Heart left ventricle (tissue), 16 donors: ENCODE measurements at regions not wholly inside any gene's neighbourhood (a gene's known extent, or its start where the extent isn't known, plus 50 kb on each side); places are given as distances from the start of the nearest gene placed in this dataset.

Experiments
- ATAC-seq, 4 donors: fragments of 200-7000 bp; cut with Tn5 transposase; one replicate each; pipeline ENCODE4 v1.9.1; 2020 to 2022; ENCODE audit warnings: moderate library complexity in 4 of 4, mild to moderate bottlenecking in 3 of 4, moderate number of reproducible peaks in 1 of 4
- DNase-seq, 5 donors: peaks; one replicate each; pipeline ENCODE4 v3.0.0-alpha.2; 2020
- H3K27ac ChIP-seq, 12 donors: fragments of 200-600 bp; sonication (generic) in 4 of 12; one replicate each; pipeline versions ENCODE4 v1.5.0 to v1.8.0; 2016 to 2022; ENCODE audit warnings: mild to moderate bottlenecking in 2 of 12
- H3K27me3 ChIP-seq, 9 donors: fragments of 200-600 bp; sonication (generic) in 2 of 9; one replicate each; pipeline versions ENCODE4 v1.5.1 to v1.8.0; 2016 to 2022; ENCODE audit warnings: mild to moderate bottlenecking in 3 of 9
- H3K36me3 ChIP-seq, 9 donors: fragments of 200-600 bp; sonication (generic) in 2 of 9; one replicate each; pipeline versions ENCODE4 v1.5.0 to v1.8.0; 2018 to 2022; ENCODE audit warnings: mild to moderate bottlenecking in 2 of 9
- H3K4me1 ChIP-seq, 12 donors: fragments of 200-600 bp; sonication (generic) in 4 of 12; one replicate each; pipeline versions ENCODE4 v1.5.0 to v1.8.0; 2016 to 2022; ENCODE audit warnings: mild to moderate bottlenecking in 3 of 12
- H3K4me3 ChIP-seq, 12 donors: fragments of 200-600 bp; sonication (generic) in 4 of 12; one replicate each; pipeline versions ENCODE4 v1.5.0 to v1.8.0; 2017 to 2022; ENCODE audit warnings: mild to moderate bottlenecking in 9 of 12, moderate library complexity in 4 of 12
- H3K9me3 ChIP-seq, 12 donors: fragments of 200-600 bp; sonication (generic) in 4 of 12; one replicate each; pipeline versions ENCODE4 v1.5.0 to v1.8.0; 2016 to 2022; ENCODE audit warnings: mild to moderate bottlenecking in 1 of 12
- POLR2A ChIP-seq, 2 donors: fragments of 450-650 bp; IDR thresholded peaks; one replicate each; pipeline ENCODE4 v1.6.1; 2017; ENCODE audit warnings: antibody characterized with exemption in 2 of 2, mild to moderate bottlenecking in 2 of 2, moderate library complexity in 2 of 2
- WGBS, 4 donors: extraction: QIAGEN DNeasy Blood & Tissue Kit in 2 of 4; methylation state at CpG; one replicate each; pipeline versions ENCODE4 v1.1.5 to v1.1.7; 2013 to 2018; 5-methylcytosine and 5-hydroxymethylcytosine counted together
- intact Hi-C, 10 donors: fragments of 100-400 bp; cut with DNase I; formaldehyde crosslinking; loops; one replicate each; pipeline versions ENCODE4 v1.11.1 to v1.14.2; 2022
- TF ChIP-seq, protein P1 (sequence below), 12 donors: fragments of 200-600 bp; sonication (generic) in 4 of 12; IDR thresholded peaks; one replicate each; pipeline versions ENCODE4 v1.5.0 to v1.8.0; 2018 to 2022; ENCODE audit warnings: antibody characterized with exemption in 12 of 12, mild to moderate bottlenecking in 5 of 12
- donor health status: ischemic (EF 13 %, LVEDD 7.1; RV severe dilation, severe dysfunction).
- donor health status: healthy with polysubstance abuse.
- donor health status: DM: no; HTN: yes; CAD: no.
- donor health status: DM: no; HTN: no; CAD: no.
- donor health status: ischemic (EF 25% LVEDD 6.9; RV normal size, moderate dysfunction).
- donor health status: ischemic (EF 25% LVEDD 5.7; RV mildly dilated, moderate dysfunction).
- donor health status: healthy.
- donor health status: DM: yes; HTN: yes; CAD: no.
- donor health status: ischemic (EF 35%, LVEDD 5.7; RV mildly dilated, moderate dysfunction).
- donor health status: nonischemic (EF 11% LVEDD 7.7; RV severe dilation, severe dysfunction).
- donor health status: DM: yes; HTN: yes; CAD: no.
- donor health status: PGD.
- donor health status: ischemic (EF 29% LVEDD 5.4; RV normal size, mild dysfunction).
- donor health status: nonischemic (EF 23%, LVEDD 6.1; RV moderate dilation, normal function).

GRCh38 chr15:50825946-50826345 lies 60.4 kb upstream of the SPPL2A start:
- H3K27me3 ChIP-seq, result no peaks in the 10 kb centered on the region
- WGBS, 4 donors, result 53 to 70% (median 66%) methylated on average over 1 of the region's 1 CpG
- H3K36me3 ChIP-seq, result no peaks in the 10 kb centered on the region
- H3K4me3 ChIP-seq, result no peak overlapping the region
- no peaks in the 10 kb centered on the region for H3K9me3 ChIP-seq
- ATAC-seq, result no peak
- H3K4me1 ChIP-seq, result peaks cover 0 to 8% (median 0%) of the 10 kb centered on the region in 12 donors
- TF ChIP-seq POLR2A (IDR thresholded peaks at IDR 0.05), result no peak
- TF ChIP-seq, protein P1, sequence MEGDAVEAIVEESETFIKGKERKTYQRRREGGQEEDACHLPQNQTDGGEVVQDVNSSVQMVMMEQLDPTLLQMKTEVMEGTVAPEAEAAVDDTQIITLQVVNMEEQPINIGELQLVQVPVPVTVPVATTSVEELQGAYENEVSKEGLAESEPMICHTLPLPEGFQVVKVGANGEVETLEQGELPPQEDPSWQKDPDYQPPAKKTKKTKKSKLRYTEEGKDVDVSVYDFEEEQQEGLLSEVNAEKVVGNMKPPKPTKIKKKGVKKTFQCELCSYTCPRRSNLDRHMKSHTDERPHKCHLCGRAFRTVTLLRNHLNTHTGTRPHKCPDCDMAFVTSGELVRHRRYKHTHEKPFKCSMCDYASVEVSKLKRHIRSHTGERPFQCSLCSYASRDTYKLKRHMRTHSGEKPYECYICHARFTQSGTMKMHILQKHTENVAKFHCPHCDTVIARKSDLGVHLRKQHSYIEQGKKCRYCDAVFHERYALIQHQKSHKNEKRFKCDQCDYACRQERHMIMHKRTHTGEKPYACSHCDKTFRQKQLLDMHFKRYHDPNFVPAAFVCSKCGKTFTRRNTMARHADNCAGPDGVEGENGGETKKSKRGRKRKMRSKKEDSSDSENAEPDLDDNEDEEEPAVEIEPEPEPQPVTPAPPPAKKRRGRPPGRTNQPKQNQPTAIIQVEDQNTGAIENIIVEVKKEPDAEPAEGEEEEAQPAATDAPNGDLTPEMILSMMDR (IDR thresholded peaks at IDR 0.05), result no peak
- H3K27ac ChIP-seq, result no peak overlapping the region
- DNase-seq, result no peak
- intact Hi-C loops, result no loop called here

GRCh38 chr15:50824514-50824913 lies 59.0 kb upstream of the SPPL2A start:
- WGBS, 4 donors, result 64 to 78% (median 67%) methylated on average over 2 of the region's 2 CpGs
- no peak for DNase-seq
- peaks cover 0 to 8% (median 0%) of the 10 kb centered on the region in 12 donors for H3K4me1 ChIP-seq
- H3K4me3 ChIP-seq, result no peak overlapping the region
- H3K27ac ChIP-seq, result no peak overlapping the region
- no peaks in the 10 kb centered on the region for H3K9me3 ChIP-seq
- TF ChIP-seq POLR2A (IDR thresholded peaks at IDR 0.05), result no peak
- TF ChIP-seq, protein P1 (IDR thresholded peaks at IDR 0.05), result no peak
- H3K27me3 ChIP-seq, result no peaks in the 10 kb centered on the region
- intact Hi-C loops, result no loop called here
- no peak for ATAC-seq
- no peaks in the 10 kb centered on the region for H3K36me3 ChIP-seq

DNA sequence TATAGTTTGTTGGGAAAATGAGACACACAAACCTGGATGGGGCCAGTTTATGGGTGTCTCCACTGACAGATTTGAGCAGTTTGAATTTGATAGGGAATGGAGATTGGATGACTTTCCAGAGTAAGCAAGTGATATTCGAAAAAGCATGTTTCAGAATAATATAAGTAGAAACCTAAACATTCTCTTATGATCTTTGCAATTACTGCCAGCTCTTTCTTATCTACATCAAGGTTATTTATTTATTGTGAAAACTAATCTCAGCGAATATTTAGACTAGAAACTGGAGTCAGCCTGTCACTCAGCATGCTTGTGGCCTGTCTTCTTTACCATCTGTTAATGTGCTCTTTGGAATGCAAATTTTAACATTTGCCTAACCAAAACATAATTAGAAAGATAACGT lies 57.8 kb upstream of the SPPL2A start:
- intact Hi-C loops, result no loop called here
- 45 to 65% (median 57%) methylated on average over 3 of the region's 3 CpGs for WGBS, 4 donors
- TF ChIP-seq, protein P1 (IDR thresholded peaks at IDR 0.05), result no peak
- TF ChIP-seq POLR2A (IDR thresholded peaks at IDR 0.05), result no peak

DNA sequence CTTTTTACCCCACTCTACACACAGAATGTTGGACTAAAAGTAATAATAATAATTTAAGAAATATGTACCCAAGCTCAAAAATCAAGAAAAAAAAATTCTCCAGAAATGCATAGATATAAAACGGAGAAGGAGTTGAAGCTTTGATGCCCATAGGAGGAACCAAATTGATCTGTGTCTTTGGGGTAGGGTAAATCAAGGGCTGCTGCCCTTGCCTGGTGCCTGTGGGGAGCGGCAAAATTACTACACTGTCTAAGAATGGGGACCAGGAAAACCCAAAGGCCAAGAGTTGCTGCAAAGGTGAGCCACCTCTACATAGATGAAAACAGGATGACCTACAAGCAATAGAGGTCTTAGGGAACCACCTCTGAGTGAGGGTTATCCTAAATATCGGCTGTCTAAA lies 56.0 kb upstream of the SPPL2A start:
- H3K9me3 ChIP-seq, result no peaks in the 10 kb centered on the region
- WGBS, 4 donors, result 69 to 93% (median 76%) methylated on average over 3 of the region's 3 CpGs
- DNase-seq, result no peak
- intact Hi-C loops, result no loop called here
- no peaks in the 10 kb centered on the region for H3K4me1 ChIP-seq
- H3K4me3 ChIP-seq, result no peak overlapping the region
- H3K36me3 ChIP-seq, result no peaks in the 10 kb centered on the region
- no peak for TF ChIP-seq POLR2A (IDR thresholded peaks at IDR 0.05)
- TF ChIP-seq, protein P1 (IDR thresholded peaks at IDR 0.05), result no peak
- H3K27ac ChIP-seq, result no peak overlapping the region
- H3K27me3 ChIP-seq, result no peaks in the 10 kb centered on the region
- ATAC-seq, result no peak

More for the DNA sequence above, 57.8 kb upstream of the SPPL2A start:
- Histone ChIP-seq H3K27ac (no peak overlapping the region), H3K27me3 (no peaks in the 10 kb centered on the region), H3K36me3 (no peaks in the 10 kb centered on the region), H3K4me1 (no peaks in the 10 kb centered on the region), H3K4me3 (no peak overlapping the region), H3K9me3 (no peaks in the 10 kb centered on the region)
- ATAC-seq (no peak), DNase-seq (no peak)
